GM18867 (cell line): ENCODE measurements at regions not wholly inside any gene's neighbourhood (a gene's known extent, or its start where the extent isn't known, plus 50 kb on each side); places are given as distances from the start of the nearest gene placed in this dataset.
"Not testable (repeated sequence)": the region's sequence is repeated elsewhere in the genome, so short reads cannot be mapped to it uniquely, and the experiment has no call there.

ENCODE experiments used
- ATAC-seq: cut with Tn5 transposase; IDR thresholded peaks from one replicate; pipeline ENCODE4 v1.9.1; 2021; ENCODE audit warnings: mild to moderate bottlenecking, moderate library complexity; ENCODE audit not compliant: unreplicated experiment

GRCh38 chr20:22944062-22944461 lies 91.0 kb upstream of the SSTR4 start:
- no peak for ATAC-seq

- no peak for ATAC-seq
Measured at GRCh38 chr20:22944936-22945335, 90.2 kb upstream of the SSTR4 start.

GRCh38 chr20:22946596-22946995 lies 88.5 kb upstream of the SSTR4 start:
- ATAC-seq = no peak

GRCh38 chr20:22949331-22950109 lies 85.6 kb upstream of the SSTR4 start:
- ATAC-seq = no peak

GRCh38 chr20:22951966-22952365 lies 83.1 kb upstream of the SSTR4 start:
- no peak for ATAC-seq

- no peak for ATAC-seq
Measured at GRCh38 chr20:22954661-22955060, 80.5 kb upstream of the SSTR4 start.

GRCh38 chr20:22958390-22958789 lies 76.7 kb upstream of the SSTR4 start:
- no peak for ATAC-seq

GRCh38 chr20:22962567-22963439 lies 72.3 kb upstream of the SSTR4 start:
- ATAC-seq = no peak

GRCh38 chr20:22963581-22963980 lies 71.5 kb upstream of the SSTR4 start:
- no peak for ATAC-seq

GRCh38 chr20:22966787-22967464 lies 68.2 kb upstream of the SSTR4 start:
- ATAC-seq = no peak

- not testable (repeated sequence) for ATAC-seq
Measured at GRCh38 chr20:22967706-22968105, 67.4 kb upstream of the SSTR4 start.

- not testable (repeated sequence) for ATAC-seq
Measured at GRCh38 chr20:22969031-22969430, 66.1 kb upstream of the SSTR4 start.

- not testable (repeated sequence) for ATAC-seq
Measured at GRCh38 chr20:22971077-22971476, 64.0 kb upstream of the SSTR4 start.

- no peak for ATAC-seq
Measured at GRCh38 chr20:22974354-22974753, 60.8 kb upstream of the SSTR4 start.

GRCh38 chr20:22977047-22977785 lies 57.9 kb upstream of the SSTR4 start:
- no peak for ATAC-seq

- ATAC-seq = no peak
Measured at GRCh38 chr20:22984008-22984407, 51.1 kb upstream of the SSTR4 start.

GRCh38 chr20:22984606-22985005 lies 50.5 kb upstream of the SSTR4 start:
- ATAC-seq = no peak

- no peak for ATAC-seq
Measured at GRCh38 chr20:22985239-22985778, 49.8 kb upstream of the SSTR4 start.
